GM19043 (cell line): ENCODE measurements at regions not wholly inside any gene's neighbourhood (a gene's known extent, or its start where the extent isn't known, plus 50 kb on each side); places are given as distances from the start of the nearest gene placed in this dataset.

Experiments used
- ATAC-seq: cut with Tn5 transposase; IDR thresholded peaks from one replicate; pipeline ENCODE4 v1.9.1; 2021; ENCODE audit warnings: low read depth; ENCODE audit not compliant: unreplicated experiment

- ATAC-seq, result no peak
Measured at GRCh38 chr17:33749171-33749570, 456.1 kb upstream of the ASIC2 start.

DNA sequence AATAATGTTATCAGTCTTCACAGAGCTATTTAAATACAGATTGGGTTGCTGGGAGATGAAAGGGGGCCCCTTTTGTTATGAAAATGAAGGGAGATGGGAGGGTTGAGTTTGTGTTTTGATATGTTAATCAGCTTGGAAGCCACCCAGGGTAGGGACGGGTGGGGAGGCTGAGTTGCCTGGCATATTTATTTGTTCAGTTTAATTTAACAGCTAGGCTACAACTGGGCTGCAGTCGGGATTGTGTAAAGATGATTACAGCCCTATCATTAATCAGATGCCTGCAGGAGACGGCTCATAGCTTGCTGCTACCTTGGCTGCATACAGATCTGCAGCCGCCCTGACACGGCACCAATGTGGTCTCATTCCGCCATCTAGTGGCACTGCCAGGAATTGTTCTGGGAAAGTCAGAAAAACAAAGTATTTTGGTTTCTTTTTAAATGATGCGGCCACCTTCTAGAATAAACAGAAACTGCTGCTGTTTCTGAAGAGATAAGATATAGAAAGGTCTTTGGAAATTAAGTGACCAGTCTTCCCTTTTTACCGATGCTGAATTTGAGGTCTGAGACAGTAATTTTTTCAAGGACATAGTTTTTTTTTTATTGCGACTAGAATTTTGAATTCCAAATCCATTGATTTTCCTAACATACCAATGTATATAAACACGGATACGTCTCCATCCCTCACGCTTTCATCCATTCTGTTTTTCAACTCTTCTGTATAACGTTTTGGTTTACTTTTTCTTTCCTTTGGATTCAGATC is 458.0 kb upstream of the ASIC2 start:
- no peak for ATAC-seq

DNA sequence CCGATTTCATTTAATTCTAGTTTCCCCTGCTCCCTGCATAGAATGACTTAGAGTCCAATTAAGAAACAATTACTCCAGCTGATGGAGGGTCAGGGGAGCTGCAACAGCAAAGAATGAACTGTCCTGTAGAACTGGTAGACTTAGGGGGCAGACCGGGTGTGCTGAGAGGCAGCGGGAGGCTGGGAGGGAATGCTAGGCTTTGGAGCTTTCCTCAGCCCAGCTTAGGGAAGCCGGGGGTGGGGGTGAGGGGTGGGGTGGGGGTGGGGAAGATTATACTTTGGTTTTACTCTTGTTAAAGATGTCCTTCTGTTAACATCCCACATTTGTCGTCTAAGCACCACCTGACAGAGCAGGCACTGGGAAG is 458.6 kb upstream of the ASIC2 start:
- ATAC-seq, result no peak

DNA sequence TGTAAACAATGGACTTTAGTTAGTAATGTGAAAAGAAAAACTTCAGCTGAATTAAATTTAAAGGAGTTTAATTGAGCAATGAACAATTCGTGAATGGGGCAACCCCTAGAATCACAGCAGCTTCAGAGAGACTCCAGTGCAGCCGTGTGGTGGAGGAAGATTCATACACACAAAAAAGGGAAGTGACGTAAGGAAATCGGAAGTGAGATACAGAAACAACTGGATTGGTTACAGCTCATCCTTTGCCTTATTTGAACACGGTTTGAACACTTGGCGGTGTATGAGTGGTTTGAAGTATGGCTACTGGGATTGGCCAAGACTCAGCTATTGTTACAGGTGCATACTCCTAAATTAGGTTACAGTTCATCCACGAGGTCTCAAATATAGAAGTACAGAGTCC is 460.4 kb upstream of the ASIC2 start:
- ATAC-seq, result no peak

- no peak for ATAC-seq
Measured at GRCh38 chr17:33756021-33756420, 462.9 kb upstream of the ASIC2 start.

GRCh38 chr17:33765871-33766270 is 472.8 kb upstream of the ASIC2 start:
- no peak for ATAC-seq

- no peak for ATAC-seq
Measured at GRCh38 chr17:33766721-33767120, 473.6 kb upstream of the ASIC2 start.

GRCh38 chr17:33769066-33769465 is 476.0 kb upstream of the ASIC2 start:
- ATAC-seq, result no peak

- no peak for ATAC-seq
Measured at GRCh38 chr17:33776304-33776703, 478.8 kb upstream of the CCL2 start.

GRCh38 chr17:33776903-33777302 is 478.2 kb upstream of the CCL2 start:
- no peak for ATAC-seq

DNA sequence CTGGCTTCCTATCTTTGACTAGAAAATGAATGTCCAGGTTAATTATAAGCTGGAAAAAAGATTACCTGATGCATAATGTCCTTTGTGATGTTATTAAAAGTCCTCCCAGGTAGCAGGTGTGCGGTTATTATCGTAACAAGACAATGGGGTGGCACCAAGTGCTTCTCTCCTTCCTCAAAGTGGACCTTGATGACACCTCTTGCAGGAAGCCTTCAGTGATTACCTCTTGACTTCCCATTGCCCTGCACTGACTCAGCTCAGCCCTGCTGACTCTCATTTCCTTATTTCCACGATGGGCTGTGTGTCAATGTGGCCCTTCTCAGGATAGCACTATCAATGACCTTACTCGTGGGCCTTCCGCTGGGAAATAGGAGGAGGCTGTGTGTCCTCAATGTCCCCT is 477.4 kb upstream of the CCL2 start:
- no peak for ATAC-seq

- ATAC-seq, result no peak
Measured at GRCh38 chr17:33778505-33779233, 476.4 kb upstream of the CCL2 start.

DNA sequence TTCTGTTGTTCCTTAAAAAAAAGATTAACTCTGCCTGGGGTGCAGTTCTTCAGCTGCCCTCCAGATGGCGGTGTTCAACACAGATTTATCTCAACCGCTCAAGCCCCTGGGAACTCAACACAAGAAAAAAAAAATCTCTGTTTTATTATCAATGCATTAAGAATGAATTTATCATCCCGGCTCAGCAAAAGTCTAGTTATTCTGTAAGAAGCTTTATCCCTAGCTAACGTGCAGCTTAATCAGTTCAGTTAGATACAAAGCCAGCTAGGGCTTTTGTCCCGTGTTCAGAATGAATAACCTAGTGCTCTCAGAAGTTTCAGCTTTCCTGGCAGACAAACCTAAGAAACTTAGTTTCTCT is 475.9 kb upstream of the CCL2 start:
- no peak for ATAC-seq

GRCh38 chr17:33785281-33785680 is 469.8 kb upstream of the CCL2 start:
- ATAC-seq, result no peak

GRCh38 chr17:33786478-33786877 is 468.6 kb upstream of the CCL2 start:
- no peak for ATAC-seq

- ATAC-seq, result no peak
Measured at GRCh38 chr17:33789658-33790057, 465.4 kb upstream of the CCL2 start.

- no peak for ATAC-seq
Measured at GRCh38 chr17:33797181-33797580, 457.9 kb upstream of the CCL2 start.

- ATAC-seq, result no peak
Measured at GRCh38 chr17:33798308-33798707, 456.8 kb upstream of the CCL2 start.

DNA sequence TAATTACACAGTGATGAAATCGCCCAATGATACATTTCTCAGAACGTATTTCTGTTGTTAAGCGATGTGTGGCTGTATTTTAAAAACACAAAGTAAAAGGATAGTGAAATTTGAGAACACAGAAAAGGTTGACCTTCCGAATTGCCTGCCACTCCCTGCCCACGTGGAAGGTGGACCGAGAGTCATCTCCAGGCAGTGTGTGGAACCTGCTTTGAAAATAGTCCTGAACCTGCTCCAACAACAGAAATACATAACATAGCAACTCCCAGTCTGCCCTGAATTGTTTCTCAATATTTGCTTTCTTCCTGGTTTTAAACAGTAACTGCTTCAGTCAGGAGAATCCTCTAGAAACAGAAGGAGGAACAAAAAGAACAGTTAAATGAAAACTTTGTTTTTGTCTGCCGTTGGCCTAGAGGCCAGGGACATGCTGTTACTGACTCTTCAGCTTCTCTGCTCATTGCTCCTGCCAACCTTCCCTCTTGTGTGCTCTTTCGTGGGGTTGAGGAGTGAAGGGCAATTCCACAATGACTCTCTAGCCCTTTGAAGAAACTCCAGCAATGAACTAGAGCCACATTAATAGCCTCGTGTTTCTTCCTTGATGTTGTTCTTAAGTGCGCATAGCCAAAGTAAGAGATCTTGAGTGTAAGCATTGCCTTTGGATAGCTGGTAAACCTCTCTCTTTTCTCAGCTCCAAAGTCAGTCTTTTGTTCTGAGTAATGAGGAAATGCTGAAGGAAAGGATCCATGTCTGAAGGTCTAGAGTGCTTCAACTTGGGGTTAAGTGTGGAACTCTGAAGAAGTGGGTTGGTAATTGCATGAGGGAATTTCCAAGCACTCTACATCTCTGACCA is 452.5 kb upstream of the CCL2 start:
- ATAC-seq, result no peak

DNA sequence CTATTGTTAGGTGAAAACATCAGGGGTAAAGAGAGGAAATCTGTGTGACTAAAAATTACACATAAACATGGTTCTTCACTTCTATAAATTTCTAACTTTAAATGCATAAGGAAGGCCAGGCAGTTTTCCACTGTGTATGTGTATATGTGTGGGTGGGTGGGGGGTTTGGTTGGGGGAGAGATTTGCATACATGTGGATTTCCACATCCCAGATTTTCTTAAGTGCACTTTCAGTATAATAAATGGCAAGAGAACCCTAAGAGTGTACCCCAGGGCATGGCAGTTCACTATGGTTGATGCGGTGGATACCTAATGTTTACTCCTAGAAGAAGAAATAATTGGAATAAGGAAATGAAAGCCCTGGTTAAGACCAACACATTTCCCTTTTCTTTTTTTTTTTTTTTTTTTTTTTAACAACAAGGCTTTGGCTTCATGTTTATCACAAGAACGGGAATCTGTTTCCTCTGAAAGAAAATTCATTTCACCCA is 451.8 kb upstream of the CCL2 start:
- no peak for ATAC-seq

- no peak for ATAC-seq
Measured at GRCh38 chr17:33803686-33804085, 451.4 kb upstream of the CCL2 start.
